Osteoblast (primary cell): ENCODE measurements at regions not wholly inside any gene's neighbourhood (a gene's known extent, or its start where the extent isn't known, plus 50 kb on each side); places are given as distances from the start of the nearest gene placed in this dataset.

Experiments used
- DNase-seq: peaks from one replicate; pipeline ENCODE4 v3.0.0; 2011; ENCODE audit warnings: low spot score, mixed read lengths; ENCODE audit not compliant: insufficient read length; ENCODE audit errors: missing footprints
- H2AFZ ChIP-seq: 2 replicates; pipeline ENCODE4 v1.6.0; 2011; ENCODE audit warnings: mild to moderate bottlenecking, low read length
- H3K27ac ChIP-seq: 2 replicates; pipeline ENCODE4 v1.5.1; 2011; ENCODE audit warnings: mild to moderate bottlenecking, low read depth, low read length, moderate library complexity
- H3K27me3 ChIP-seq: 2 replicates; pipeline ENCODE4 v1.6.0; 2012; ENCODE audit warnings: mild to moderate bottlenecking, control low read depth, inconsistent platforms, low read length, moderate library complexity; ENCODE audit not compliant: insufficient read depth
- H3K36me3 ChIP-seq: 2 replicates; pipeline ENCODE4 v1.5.1; 2011; ENCODE audit warnings: mild to moderate bottlenecking, low read length, control low read depth, moderate library complexity; ENCODE audit not compliant: insufficient read depth
- H3K4me1 ChIP-seq: 2 replicates; pipeline ENCODE4 v1.5.1; 2011; ENCODE audit warnings: mild to moderate bottlenecking, low read length, control low read depth, moderate library complexity; ENCODE audit not compliant: insufficient read depth
- H3K4me2 ChIP-seq: 2 replicates; pipeline ENCODE4 v1.6.0; 2011; ENCODE audit warnings: mild to moderate bottlenecking, low read length; ENCODE audit not compliant: insufficient read depth
- H3K4me3 ChIP-seq: fragments of 200-600 bp; sonication (generic); 3 replicates; pipeline ENCODE4 v1.5.1; 2012; ENCODE audit warnings: mild to moderate bottlenecking, low read length, inconsistent platforms; ENCODE audit not compliant: insufficient read depth
- H3K79me2 ChIP-seq: 2 replicates; pipeline ENCODE4 v1.6.0; 2012; ENCODE audit warnings: mild to moderate bottlenecking, low read length, control low read depth, inconsistent platforms; ENCODE audit not compliant: insufficient read depth
- H3K9me3 ChIP-seq: 2 replicates; pipeline ENCODE4 v1.5.1; 2011; ENCODE audit warnings: low read depth, low read length, control low read depth
- H4K20me1 ChIP-seq: 2 replicates; pipeline ENCODE4 v1.6.0; 2012; ENCODE audit warnings: mild to moderate bottlenecking, low read length, control low read depth; ENCODE audit not compliant: insufficient read depth
- CTCF ChIP-seq: IDR thresholded peaks from 2 replicates; pipeline ENCODE4 v1.5.1; 2011; ENCODE audit warnings: mild to moderate bottlenecking, low read depth, low read length, moderate library complexity; ENCODE audit errors: extremely low read depth

- H3K27me3 ChIP-seq, result no peaks in the 10 kb centered on the region
- no peak for DNase-seq
- H4K20me1 ChIP-seq, result no peaks in the 10 kb centered on the region
- no peak for TF ChIP-seq CTCF
- no peaks in the 10 kb centered on the region for H3K36me3 ChIP-seq
- H3K27ac ChIP-seq, result no peak overlapping the region
- no peaks in the 10 kb centered on the region for H3K79me2 ChIP-seq
- no peaks in the 10 kb centered on the region for H3K9me3 ChIP-seq
- H3K4me3 ChIP-seq, result no peak overlapping the region
- H3K4me2 ChIP-seq, result no peak overlapping the region
- H3K4me1 ChIP-seq, result peaks cover 9% of the 10 kb centered on the region
- no peak overlapping the region for H2AFZ ChIP-seq
Measured at GRCh38 chr12:124660851-124661250, 93.4 kb upstream of the NCOR2 start.

GRCh38 chr12:124658806-124659402, 91.5 kb upstream of the NCOR2 start:
- H3K27ac ChIP-seq, result no peak overlapping the region
- no peaks in the 10 kb centered on the region for H3K27me3 ChIP-seq
- H3K36me3 ChIP-seq, result no peaks in the 10 kb centered on the region
- no peaks in the 10 kb centered on the region for H3K9me3 ChIP-seq
- no peaks in the 10 kb centered on the region for H4K20me1 ChIP-seq
- DNase-seq, result no peak
- no peak for TF ChIP-seq CTCF
- no peak overlapping the region for H3K4me2 ChIP-seq
- peaks cover 13% of the 10 kb centered on the region for H3K4me1 ChIP-seq
- H2AFZ ChIP-seq, result no peak overlapping the region
- H3K79me2 ChIP-seq, result no peaks in the 10 kb centered on the region
- H3K4me3 ChIP-seq, result no peak overlapping the region

GRCh38 chr12:124658302-124658701, 90.9 kb upstream of the NCOR2 start:
- peaks cover 15% of the 10 kb centered on the region for H3K4me1 ChIP-seq

GRCh38 chr12:124656947-124657434, 89.6 kb upstream of the NCOR2 start:
- Histone ChIP-seq H4K20me1 (no peaks in the 10 kb centered on the region), H3K27me3 (no peaks in the 10 kb centered on the region), H3K4me1 (peaks cover 15% of the 10 kb centered on the region), H2AFZ (no peak overlapping the region), H3K4me2 (no peak overlapping the region), H3K79me2 (no peaks in the 10 kb centered on the region), H3K4me3 (no peak overlapping the region), H3K36me3 (no peaks in the 10 kb centered on the region), H3K27ac (no peak overlapping the region), H3K9me3 (no peaks in the 10 kb centered on the region)
- no peak for DNase-seq
- no peak for TF ChIP-seq CTCF

More at GRCh38 chr12:124658302-124658701, 90.9 kb upstream of the NCOR2 start:
- no peaks in the 10 kb centered on the region for H4K20me1 ChIP-seq
- H3K4me3 ChIP-seq, result no peak overlapping the region
- TF ChIP-seq CTCF, result no peak
- H3K9me3 ChIP-seq, result no peaks in the 10 kb centered on the region
- no peak overlapping the region for H3K4me2 ChIP-seq
- H3K27ac ChIP-seq, result no peak overlapping the region
- no peaks in the 10 kb centered on the region for H3K36me3 ChIP-seq
- no peaks in the 10 kb centered on the region for H3K27me3 ChIP-seq
- no peaks in the 10 kb centered on the region for H3K79me2 ChIP-seq
- no peak overlapping the region for H2AFZ ChIP-seq
- no peak for DNase-seq
